NCI-H1092 treated with DMSO at 0.1 percent for 48 hours (cell line): ENCODE measurements at regions not wholly inside any gene's neighbourhood (a gene's known extent, or its start where the extent isn't known, plus 50 kb on each side); places are given as distances from the start of the nearest gene placed in this dataset.
"Not testable (repeated sequence)": the region's sequence is repeated elsewhere in the genome, so short reads cannot be mapped to it uniquely, and the experiment has no call there.

Source experiments
- DNase-seq: peaks from one replicate; lab custom pipeline; 2025; lab: John Stamatoyannopoulos, UW

DNA sequence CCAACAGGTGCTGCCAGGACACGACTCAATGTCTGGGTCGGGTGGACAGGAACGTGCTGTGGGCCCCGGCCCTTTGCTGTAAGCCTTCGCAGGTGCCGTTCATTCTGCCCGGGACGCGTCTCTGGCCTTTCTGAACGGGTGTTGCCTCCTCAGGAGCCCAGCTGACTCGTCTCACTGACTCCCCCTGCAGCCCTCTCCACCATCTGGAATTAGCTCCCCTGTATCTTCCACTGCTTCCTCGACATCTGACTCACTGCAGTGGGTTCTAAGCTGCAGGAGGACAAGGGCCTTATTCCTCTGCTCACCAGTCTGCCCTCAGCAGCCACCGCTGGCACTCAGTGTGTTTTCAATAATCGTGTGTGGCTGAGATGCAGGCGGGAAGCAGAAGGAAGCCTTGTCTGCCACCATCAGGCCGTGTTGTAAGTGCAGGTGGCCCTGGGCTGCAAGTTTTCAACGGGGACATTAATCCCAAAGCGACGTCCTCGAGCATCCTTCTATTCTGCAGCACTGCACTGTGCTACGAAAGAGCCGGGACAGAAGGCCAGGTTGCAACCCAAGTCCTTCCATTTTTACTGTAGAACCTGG, 256.2 kb downstream of the FOXL1 start:
- DNase-seq, result no peak

DNA sequence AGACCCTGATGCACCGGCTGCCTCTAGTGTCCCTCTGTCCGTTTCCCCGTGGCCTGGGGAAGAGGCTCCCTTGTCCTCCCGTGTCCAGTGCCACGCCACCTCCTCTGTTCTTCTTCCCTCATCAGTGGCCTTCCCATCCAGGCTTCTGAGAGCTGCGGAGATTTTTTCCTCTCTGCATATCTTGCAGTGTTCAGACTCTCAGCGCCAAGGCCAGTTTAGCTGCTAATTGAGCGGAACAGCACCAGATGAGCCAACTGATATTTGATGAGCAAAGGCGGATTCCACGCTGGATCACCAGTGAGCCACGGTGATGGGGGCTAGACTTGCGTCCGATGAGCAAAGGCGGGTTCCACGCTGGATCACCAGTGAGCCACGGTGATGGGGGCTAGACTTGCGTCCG, 257.6 kb downstream of the FOXL1 start:
- DNase-seq, result no peak

DNA sequence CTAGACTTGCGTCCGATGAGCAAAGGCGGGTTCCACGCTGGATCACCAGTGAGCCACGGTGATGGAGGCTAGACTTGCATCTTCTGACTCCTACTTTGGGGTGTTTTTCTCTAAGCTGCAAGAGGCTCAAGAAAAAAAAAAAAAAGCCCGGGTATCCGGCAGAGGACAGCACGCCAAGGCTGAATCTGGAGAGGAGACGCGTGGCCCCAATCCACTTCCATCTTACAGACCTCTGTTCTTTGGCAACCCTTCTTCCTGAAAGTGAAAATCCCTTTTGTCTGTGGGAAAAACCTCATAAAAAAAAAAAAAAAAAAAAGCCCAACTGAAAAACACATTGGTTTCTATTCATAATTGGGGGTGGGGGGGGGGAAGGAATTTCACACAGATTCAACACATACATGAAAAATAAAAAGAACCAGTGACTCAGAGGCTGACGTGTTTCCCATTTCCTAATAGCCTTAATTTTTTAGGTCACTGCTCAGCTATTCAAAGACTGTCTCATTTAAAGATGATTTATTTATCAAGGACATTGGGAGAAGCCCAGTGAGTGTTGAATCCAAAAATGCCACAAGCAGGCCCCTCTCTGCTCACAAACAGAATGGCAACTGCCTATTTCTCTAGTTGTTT, 258.3 kb downstream of the FOXL1 start:
- no peak for DNase-seq

DNA sequence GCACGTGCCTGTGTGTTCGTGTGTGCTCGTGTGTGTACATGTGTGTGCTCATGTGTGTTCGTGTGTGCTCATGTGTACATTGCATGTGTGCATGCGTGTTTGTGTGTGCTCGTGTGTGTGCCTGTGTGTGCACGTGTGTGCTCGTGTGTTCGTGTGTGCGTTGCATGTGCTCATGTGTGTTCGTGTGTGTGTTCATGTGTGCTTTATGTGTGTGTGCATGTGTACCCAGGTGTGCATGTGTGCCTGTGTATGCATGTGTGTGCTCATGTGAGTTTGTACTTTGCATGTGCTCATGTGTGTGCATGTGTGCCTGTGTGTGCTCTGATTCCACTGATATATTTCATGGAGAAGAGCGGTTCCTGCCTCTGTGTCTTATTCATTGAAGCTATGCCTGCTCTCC, 265.5 kb downstream of the FOXL1 start:
- DNase-seq, result no peak

DNA sequence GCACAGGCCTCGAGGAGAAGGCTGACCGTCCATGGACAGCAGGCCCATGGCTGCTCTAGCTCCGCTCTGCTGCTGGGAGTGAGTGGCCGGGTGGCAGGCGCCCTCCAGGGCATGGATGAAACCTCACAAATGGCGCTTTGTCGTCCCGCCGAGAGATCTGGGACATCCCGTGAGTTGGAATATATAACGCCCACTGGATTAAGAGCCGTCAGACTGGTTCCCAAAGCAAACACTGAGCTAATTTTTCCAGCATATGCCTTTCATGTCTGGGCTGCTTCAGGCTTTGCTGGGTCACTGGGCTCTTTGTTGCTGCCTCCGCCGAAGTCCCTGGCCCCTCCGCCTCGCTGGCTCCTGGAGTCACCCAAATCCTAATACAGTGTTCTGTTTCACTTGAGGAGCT, 266.3 kb downstream of the FOXL1 start:
- DNase-seq, result no peak

DNA sequence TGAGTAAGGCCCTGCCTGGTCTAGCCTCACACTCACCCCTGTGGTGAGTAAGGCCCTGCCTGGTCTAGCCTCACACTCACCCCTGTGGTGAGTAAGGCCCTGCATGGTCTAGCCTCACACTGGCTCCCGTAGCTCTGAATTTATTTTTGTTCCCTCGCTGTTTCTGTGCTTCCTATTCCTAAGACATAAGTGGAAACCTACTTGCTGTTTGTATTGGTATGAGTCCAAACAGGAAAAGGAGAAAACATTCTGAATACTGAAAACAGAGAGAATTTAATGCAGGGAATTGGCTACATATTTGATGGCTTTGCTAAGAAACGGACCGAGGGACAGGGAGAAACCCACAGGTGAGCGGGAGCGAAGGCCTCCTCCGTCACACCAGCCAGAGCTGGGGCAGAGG, 267.8 kb downstream of the FOXL1 start:
- DNase-seq, result no peak

DNA sequence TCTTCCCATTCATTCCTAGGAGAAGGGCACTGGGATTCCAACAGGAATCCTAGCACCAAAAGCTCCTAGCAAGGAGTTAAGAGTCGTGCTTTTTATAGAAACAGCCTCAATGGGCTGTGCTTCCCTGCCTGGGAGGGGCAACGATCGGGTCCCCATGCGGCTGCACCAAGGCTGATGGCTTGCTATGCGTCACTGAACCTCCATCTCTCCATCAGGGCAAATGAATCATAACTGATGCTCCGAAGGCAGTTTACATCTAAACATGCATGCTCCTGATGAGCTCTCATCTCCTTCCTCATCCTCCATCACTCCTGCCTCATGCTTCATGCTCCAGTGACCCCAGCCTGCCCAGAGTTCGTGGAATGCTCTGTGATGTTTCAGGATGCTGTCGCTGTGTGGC, 270.5 kb downstream of the FOXL1 start:
- DNase-seq, result no peak

DNA sequence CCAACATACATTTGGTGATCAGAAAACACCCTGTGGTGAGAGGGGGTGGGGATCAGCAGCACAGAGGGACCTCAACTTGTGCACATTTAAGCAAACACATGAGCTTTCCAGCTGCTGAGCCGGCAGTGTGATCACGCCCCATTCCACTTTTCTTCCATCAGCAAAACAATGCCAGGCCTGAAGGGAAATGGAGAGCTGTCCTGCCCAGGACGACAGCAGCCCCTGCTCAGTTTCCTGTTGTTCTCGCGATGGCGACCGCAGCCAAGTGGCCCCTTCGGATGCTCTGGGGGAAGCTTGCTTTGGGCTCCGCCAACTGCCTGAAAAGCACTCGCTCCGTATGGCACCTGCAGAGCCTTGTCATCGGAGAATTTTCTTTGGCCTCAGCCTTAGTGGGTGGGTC, 272.3 kb downstream of the FOXL1 start:
- DNase-seq, result no peak

DNA sequence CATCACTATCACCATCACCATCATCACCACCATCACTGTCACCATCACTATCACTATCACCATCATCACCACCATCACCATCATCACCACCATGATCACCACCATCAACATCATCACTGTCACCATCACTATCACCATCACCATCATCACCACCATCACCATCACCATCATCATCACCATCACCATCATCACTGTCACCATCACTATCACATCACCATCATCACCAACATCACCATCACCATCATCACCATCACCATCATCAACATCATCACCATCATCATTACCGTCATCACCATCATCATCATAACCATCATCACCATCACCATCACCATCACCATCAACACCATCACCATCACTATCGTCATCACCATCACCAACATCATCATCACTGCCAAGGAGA, 273.8 kb downstream of the FOXL1 start:
- DNase-seq, result no peak

DNA sequence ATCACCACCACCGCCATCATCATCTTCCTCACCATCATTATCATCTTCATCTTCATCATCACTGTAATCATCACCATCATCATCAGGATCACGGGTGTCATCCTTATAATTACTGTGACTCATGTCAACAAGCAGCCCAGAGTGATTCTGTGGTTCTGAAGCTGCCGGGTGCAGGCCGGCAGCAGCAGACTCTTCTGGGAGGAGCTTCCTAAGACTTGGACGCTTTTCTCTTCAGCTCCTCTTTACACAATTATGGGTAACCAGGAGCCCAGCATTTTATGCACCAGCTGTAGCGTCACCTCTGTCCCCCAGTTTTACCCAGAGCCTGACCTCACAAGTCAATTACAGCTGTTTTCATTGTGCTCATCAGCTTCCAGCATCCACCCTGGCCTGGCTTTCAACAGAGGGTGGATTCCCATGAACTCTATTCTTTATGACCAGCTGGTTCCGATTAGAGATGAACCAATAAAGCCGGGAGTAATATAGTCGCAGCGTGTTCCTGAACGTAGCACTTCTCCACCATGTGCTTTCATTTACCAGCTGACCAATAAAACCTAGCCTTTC, 275.8 kb downstream of the FOXL1 start:
- no peak for DNase-seq

DNA sequence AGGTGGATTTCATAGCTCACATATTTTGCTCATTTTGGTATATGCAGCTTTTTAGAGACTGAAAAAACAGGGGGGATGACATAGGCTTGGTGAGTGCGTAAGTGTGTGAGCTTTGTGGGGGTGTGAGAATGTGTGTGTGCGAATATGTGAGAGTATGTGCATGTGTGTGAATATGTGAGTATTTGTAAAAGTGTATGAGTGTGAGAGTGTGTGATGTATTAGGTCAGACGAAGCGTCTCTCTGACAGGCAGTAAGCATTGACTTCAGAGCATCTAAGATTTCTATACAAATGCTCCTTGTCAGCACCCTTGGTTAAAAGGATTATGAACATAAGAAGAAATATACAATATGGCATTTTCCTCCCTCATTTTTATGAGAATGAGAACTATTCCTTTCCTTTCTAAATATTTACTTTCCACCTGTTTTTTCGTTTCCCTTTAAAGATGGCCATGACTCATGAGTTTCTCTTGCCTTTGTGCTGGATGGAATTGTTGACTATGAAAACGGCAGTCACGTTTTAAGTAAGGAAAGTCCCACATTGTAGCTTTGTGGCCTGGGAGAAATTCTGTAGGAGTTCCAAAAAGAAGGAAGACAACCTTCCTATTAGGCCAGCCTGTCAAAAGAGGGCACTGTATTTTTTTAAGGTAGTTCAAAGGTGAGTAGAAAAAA, 276.4 kb downstream of the FOXL1 start:
- DNase-seq, result no peak

DNA sequence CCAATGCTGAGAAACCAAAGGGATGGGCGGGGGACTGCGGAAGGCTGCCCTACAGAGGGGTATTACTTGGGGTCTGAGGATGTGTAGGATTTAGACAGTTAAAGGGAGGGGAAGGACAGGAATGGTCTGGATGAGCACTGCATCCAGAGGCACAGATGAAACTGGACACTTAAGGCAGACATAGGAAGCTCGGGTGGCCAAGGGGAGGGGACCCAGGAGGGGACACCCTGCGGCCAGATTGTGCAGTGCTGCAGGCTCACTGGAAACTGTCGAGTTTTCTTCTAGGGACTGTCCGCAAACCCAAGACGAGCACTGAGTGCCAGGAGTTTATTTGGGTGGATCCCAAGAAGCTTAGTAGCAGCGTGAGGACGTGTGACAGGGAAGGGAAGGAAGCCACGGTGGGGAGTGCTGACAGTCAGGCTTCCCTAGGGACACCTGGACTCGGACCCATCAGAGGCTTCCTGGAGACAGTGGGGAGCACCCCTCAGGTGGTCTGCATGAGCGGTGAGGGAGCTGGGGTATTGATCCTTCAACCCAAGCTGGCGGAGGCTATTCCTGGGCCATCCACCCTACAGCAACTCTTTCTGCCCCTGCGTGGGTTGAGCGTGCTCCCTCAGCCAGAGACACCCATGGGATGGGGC, 278.7 kb downstream of the FOXL1 start:
- no peak for DNase-seq

DNA sequence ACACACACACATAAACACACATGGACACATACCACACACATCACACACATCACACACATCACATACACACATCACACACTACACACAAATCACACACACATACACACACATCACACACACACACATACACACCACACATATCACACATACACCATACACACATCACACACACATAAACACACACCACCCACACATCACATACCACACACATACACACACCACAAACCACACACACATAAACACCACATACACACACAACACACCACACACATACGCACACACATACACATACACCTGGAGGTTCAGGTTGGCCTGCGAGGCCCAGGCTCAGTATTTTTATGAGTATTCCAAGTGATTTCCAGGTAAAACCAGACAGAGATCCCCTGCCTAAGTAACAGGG, 279.5 kb downstream of the FOXL1 start:
- DNase-seq, result no peak

DNA sequence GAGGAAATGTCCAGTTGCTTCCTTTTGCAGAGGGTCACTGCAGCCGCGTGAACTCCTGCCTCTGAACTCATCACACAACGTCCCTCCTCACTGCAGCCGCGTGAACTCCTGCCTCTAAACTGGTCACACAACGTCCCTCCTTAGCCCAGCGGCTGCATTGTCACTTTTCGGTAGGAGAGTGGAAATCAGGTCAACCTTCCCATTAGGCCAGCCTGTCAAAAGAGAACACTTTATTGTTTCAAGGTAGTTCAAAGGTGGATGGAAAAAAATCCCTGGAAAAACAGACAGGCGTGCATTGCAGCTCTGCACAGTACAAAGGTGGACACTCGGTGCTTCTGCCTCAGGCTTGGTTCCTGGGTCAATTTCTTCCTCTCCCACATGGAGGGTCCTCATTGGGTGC, 280.2 kb downstream of the FOXL1 start:
- no peak for DNase-seq

DNA sequence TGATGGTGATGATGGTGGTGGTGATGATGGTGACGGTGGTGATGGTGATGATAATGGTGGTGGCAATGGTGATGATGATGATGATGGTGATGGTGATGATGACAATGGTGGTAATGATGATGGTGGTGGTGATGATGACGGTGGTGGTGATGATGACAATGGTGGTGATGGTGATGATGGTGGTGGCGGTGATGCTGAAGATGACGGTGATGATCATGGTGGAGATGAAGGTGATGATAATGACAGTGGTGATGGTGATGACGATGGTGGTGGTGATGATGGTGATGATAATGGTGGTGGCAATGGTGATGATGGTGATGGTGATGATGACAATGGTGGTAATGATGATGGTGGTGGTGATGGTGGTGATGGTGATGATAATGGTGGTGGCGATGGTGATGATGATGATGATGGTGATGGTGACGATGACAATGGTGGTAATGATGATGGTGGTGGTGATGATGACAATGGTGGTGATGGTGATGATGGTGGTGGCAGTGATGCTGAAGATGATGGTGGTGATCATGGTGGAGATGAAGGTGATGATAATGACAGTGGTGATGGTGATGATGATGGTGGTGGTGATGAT, 283.0 kb downstream of the FOXL1 start:
- not testable (repeated sequence) for DNase-seq

DNA sequence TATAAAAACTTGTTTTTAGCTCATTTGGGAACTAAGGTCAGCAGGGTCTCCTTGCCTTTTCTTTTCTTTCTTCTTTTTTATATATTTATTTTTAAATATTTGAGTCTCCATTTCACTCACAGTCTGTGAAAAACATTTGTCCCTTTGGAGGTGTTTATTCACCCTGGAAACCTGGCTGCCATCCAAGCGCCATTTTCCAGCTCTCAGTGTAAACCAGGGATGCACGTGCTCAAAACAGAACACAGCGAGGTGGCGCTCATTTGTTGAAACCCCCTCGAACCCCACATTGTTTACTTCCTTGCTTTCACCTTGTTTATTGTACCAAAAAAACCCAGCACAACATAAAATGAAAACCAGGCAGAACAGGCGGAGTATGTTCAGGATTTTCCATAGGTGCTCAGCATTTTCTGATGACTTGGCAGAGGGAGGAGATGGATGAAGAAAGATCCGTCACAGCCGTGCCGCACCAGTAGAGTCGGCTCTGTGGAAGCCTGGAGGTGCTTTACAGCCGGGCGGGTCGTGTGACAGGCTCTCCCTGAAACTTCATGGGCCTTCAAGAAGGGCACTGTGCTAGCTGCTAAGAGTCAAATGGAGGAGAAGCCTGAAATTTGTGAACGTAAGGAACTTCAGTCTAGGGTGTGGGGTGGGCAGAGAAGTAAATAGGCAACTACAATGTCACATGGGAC, 284.4 kb downstream of the FOXL1 start:
- DNase-seq, result peak; percentile 50

DNA sequence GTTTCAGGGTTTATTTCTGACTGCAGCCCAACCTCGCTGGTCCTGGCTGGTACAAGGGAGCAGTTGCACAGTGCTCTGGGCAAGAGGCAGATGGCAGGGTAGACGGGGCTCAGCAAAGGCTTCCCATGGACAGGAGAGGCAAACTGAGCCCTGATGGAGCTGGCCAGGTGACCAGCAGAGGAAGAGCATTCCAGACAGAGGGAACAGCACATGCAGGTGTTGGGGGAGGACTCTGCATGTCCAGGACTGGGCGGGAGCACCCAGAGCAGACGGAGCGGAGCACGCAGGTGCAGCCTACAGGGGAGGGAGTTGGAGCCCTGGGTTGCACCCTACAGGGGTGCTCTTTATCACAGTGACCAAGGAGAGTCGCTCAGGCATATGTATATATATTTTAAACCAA, 285.3 kb downstream of the FOXL1 start:
- no peak for DNase-seq

DNA sequence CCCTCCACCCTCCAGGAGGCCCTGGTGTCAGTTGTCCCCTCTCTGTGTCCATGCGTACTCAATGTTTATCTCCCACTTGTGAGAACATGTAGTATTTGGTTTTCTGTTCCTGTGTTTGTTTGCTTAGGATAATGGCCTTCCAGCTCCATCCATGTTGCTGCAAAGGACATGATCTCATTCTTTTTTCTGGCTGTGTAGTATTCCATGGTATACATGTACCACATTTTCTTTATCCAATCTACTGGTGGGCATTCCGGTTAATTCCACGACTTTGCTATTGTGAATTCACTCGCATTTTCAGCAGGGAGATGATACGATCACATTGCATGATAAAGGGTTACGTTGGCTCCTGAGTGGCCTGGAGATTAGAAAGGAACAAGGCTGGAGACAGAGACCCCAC, 286.2 kb downstream of the FOXL1 start:
- no peak for DNase-seq

DNA sequence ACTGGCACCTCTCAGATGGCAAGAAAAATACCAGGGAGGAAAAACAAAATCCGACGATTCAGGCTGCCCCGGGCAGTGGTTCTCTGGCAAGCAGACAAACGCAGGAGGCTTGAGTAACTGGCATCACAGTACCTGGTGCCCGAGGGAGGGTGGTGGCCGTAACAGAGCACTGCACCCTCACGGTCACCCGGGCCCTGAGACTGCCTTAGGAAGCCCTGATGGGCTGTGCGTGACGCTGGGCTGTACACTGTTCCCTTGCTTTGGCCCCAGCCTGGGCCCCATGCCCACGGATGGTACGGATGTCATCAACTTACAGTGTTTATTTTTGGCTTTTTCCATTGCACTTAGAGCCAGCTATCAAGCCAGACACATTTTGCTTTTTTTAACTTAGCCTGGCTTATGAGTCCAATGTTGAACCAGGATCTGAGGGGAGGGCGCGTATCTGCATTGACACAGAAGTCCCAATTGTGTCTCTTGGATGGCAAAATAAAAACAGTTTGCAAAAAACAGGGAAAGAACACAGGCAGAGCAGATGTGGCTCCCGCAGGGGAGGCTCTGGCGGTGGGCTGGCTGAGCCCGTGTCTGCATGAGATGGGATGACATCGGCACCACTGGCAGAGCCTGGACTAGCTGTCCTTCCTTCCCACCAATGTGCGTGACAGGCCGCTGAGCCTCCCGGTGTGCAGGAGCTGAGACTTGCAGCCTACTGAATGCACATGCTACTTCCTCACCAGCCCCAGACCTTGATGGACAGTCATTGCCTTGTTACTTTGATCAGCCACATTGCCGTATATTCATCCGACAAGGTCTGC, 287.7 kb downstream of the FOXL1 start:
- peak; percentile 14 for DNase-seq

DNA sequence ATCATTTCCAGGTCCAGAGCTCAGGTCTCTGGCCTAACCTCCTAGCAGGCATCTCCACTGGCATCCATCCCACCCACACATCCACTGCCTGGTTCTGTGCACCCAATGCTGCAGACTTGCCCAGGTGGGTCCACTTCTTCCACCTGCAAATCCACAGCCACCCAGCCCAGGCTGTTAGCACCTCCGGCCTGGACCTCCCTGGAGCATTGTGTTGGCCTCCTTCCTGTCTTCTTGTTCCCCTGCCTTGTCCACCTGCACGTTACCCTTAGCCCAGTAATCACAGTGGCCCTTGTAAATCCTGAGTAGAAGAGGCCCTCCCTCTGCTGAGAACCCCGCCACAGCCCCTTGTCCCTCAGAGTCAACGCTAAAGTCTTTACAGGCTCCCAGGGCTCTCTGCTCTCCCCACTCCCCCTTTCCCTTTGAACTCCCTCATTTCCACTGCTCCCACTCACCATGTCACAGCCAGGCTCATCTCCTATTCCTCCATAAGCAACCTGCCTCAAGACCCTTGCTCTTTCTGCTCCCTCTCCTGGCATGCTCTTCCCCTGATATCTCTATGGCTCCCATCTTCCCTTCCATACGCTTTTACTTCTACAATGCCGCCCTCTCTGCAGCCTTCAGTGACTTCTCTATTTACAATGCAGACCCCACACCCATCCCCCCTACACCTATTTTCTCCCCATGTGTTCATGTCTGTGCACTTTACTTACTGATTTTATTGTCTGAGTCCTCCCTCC, 288.8 kb downstream of the FOXL1 start:
- no peak for DNase-seq
